ENCODE measurements at regions not wholly inside any gene's neighbourhood (a gene's known extent, or its start where the extent isn't known, plus 50 kb on each side); places are given as distances from the start of the nearest gene placed in this dataset.

DNA sequence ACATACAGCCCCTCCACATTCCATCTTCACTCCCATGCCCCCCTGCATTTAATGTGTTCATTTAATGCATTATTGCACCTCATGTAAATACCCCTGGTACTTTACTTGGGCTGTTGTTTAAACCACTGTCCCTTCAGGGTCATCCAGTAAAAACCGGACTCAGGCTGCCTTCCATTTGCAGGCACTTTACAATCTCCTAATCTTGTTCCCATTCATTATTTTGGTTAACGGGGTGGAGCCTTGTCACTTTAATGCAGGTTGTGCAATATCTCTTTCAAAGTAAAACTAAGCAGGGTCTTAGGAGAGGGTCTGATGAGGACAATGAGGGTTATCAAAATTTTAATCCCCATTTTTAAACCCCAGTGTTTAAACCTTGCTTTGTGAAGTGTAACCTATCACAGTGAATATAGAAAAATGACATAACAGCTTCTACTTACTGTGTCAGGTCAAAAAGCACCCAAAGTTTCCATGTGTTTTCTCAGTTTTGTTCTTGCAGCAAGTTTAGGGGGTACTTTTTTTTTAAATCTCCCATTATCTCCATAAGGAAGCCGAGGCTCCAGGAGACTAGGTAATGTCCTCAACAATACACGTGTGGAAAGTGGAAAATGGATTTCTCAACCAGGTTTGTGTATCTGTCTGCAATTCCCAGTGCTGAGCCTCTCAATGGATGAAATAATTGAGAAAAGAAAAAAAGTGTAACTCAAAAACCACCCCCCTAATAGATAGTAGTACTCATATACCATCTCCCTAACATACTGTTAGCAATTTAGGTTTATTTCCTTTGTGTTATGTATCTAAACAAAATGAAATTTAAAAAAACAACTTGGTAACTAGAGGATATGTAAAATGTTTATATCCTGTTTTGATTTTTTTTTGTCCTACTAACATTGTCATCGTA, 54.2 kb upstream of the SPRY4 start:
- DNase-seq (ENCODE audit: low read depth): no peak

DNA sequence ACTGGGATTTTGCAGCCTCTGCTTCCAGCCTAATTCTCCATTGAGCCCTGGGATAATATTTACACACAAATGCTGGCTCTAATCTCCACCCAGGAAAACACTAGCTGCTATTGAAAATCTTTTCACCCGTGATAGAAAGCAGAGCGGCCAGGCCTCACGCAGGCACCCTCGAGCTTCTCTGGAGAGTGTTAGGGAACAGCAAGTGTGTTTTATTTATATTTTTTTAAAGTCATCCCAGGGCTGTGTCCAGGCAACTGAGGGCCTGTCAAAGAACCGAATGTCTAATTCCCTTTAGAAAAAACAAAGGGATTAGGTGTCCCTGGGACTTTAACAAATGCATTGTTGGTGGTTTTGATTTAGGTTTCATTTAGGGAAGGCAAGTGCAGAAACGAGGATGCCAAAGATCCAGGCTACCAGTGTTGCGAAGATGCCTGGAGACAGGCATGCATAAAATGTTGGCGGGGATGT, 51.2 kb upstream of the SPRY4 start:
- no peak for DNase-seq (ENCODE audit: low read depth)

All from T follicular helper cell (primary cell).